GM23248 (cell line): ENCODE measurements at regions not wholly inside any gene's neighbourhood (a gene's known extent, or its start where the extent isn't known, plus 50 kb on each side); places are given as distances from the start of the nearest gene placed in this dataset.
A peak's percentile ranks its signal among the peaks of the same experiment; 100 is the strongest.
"Not testable (repeated sequence)": the region's sequence is repeated elsewhere in the genome, so short reads cannot be mapped to it uniquely, and the experiment has no call there.

Experiments
- DNase-seq: peaks from one replicate; pipeline ENCODE4 v3.0.0-alpha.2; 2015
- H2AFZ ChIP-seq: fragments of 200-600 bp; sonication (generic); 2 replicates; pipeline ENCODE4 v1.6.1; 2016; ENCODE audit warnings: antibody characterized with exemption
- H3F3A ChIP-seq: fragments of 200-600 bp; sonication (generic); 2 replicates; pipeline ENCODE4 v1.6.1; 2016; ENCODE audit warnings: mild to moderate bottlenecking, antibody characterized with exemption, mixed run types; ENCODE audit not compliant: insufficient read depth
- H3K27ac ChIP-seq: fragments of 200-600 bp; sonication (generic); 2 replicates; pipeline ENCODE4 v1.5.1; 2016; ENCODE audit warnings: mild to moderate bottlenecking
- H3K27me3 ChIP-seq: fragments of 200-600 bp; sonication (generic); replicated peaks from 2 replicates; pipeline ENCODE4 v1.6.1; 2016; ENCODE audit warnings: mild to moderate bottlenecking; ENCODE audit not compliant: insufficient read depth
- H3K36me3 ChIP-seq: fragments of 200-600 bp; sonication (generic); 2 replicates; pipeline ENCODE4 v1.6.1; 2016; ENCODE audit warnings: low read depth, mild to moderate bottlenecking
- H3K4me1 ChIP-seq: fragments of 200-600 bp; sonication (generic); 2 replicates; pipeline ENCODE4 v1.6.1; 2016; ENCODE audit warnings: mild to moderate bottlenecking; ENCODE audit not compliant: insufficient read depth
- H3K4me2 ChIP-seq: fragments of 200-600 bp; sonication (generic); one replicate; pipeline ENCODE4 v1.6.1; 2016; ENCODE audit warnings: mild to moderate bottlenecking; ENCODE audit not compliant: unreplicated experiment
- H3K4me3 ChIP-seq: fragments of 200-600 bp; sonication (generic); 2 replicates; pipeline ENCODE4 v1.5.1; 2016; ENCODE audit warnings: mild to moderate bottlenecking
- H3K79me2 ChIP-seq: fragments of 200-600 bp; sonication (generic); 2 replicates; pipeline ENCODE4 v1.6.1; 2016; ENCODE audit warnings: mild to moderate bottlenecking; ENCODE audit not compliant: insufficient read depth
- H3K9ac ChIP-seq: fragments of 200-600 bp; sonication (generic); 2 replicates; pipeline ENCODE4 v1.6.1; 2016; ENCODE audit warnings: mild to moderate bottlenecking
- H3K9me2 ChIP-seq: fragments of 200-600 bp; sonication (generic); 2 replicates; pipeline ENCODE4 v1.6.1; 2016; ENCODE audit warnings: mixed run types, mild to moderate bottlenecking, moderate library complexity; ENCODE audit not compliant: insufficient read depth
- H3K9me3 ChIP-seq: fragments of 200-600 bp; sonication (generic); one replicate; pipeline ENCODE4 v1.6.1; 2017; ENCODE audit warnings: low read depth
- H4K20me1 ChIP-seq: fragments of 200-600 bp; sonication (generic); 2 replicates; pipeline ENCODE4 v1.6.0; 2016; ENCODE audit not compliant: insufficient read depth
- EZH2 ChIP-seq: fragments of 200-600 bp; sonication (generic); IDR thresholded peaks from 2 replicates; pipeline ENCODE4 v1.6.1; 2018; ENCODE audit warnings: antibody characterized with exemption, mild to moderate bottlenecking; ENCODE audit not compliant: insufficient read depth, poor library complexity, severe bottlenecking
- EZH2phosphoT487 ChIP-seq: fragments of 200-600 bp; sonication (generic); IDR thresholded peaks from 2 replicates; pipeline ENCODE4 v1.6.1; 2018; ENCODE audit warnings: antibody characterized with exemption, moderate library complexity, mild to moderate bottlenecking, low read depth; ENCODE audit not compliant: insufficient read depth
- WGBS, 2 experiments: methylation state at CpG; one replicate each; pipeline ENCODE4 v1.1.6; 2015 to 2017; ENCODE audit warnings: low lambda C conversion rate in 2 of 2, low coverage in 1 of 2; ENCODE audit errors: missing lambda C conversion rate in 2 of 2; 5-methylcytosine and 5-hydroxymethylcytosine counted together
- in situ Hi-C: fragments of 300-500 bp; cut with MboI; formaldehyde crosslinking; loops from 2 replicates; pipeline ENCODE4 v1.15.0; 2020

DNA sequence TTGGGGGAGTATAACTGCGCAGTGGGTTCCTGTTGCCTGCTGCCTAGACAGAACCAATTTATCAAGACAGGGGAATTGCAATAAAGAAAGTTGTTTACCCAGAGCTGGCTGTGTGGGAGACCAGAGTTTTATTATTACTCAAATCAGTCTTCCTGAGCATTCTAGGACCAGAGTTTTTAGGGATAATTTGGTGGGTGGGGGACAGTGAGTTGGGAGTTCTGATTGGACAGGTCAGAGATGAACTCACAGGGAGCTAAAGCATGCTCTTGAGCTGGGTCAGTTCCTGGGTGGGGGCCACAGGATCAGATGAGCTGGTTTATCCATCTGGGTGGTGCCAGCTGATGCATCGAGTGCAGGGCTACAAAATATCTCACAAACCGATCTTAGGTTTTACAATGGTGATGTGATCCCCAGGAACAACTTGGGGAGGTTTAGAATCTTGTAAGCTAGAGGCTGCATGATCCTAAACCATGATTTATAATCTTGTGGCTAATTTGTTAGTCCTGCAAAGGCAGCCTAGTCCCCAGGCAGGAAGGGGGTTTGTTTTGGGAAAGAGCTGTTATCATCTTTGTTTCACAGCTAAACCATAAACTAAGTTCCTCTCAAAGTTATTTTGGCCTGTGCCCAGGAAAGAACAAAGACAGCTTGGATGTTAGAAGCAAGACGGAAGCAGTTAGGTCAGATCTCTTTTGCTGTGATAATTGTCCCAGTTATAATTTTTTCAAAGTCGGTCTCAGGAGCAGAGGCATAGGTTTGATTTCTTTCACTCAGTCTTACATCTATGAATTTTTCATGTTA is 146.8 kb downstream of the PPIAL4G start:
- H3K79me2 ChIP-seq, H3K9ac ChIP-seq, H3K36me3 ChIP-seq, H3K9me3 ChIP-seq, in situ Hi-C loops, H3K4me1 ChIP-seq, H3K9me2 ChIP-seq, H4K20me1 ChIP-seq, H3K27ac ChIP-seq, H3K27me3 ChIP-seq, H3K4me3 ChIP-seq: not testable (repeated sequence)
- peak; percentile 24 for DNase-seq
- WGBS, 2 experiments: 32 to 35% methylated on average over 5 of the region's 5 CpGs
- peak overlapping the region; percentile 8 for H3K4me2 ChIP-seq
- peak overlapping the region; percentile 21; the same call in 1 of the 2 replicates for H2AFZ ChIP-seq
- H3F3A ChIP-seq: peaks cover 27% of the 10 kb centered on the region

DNA sequence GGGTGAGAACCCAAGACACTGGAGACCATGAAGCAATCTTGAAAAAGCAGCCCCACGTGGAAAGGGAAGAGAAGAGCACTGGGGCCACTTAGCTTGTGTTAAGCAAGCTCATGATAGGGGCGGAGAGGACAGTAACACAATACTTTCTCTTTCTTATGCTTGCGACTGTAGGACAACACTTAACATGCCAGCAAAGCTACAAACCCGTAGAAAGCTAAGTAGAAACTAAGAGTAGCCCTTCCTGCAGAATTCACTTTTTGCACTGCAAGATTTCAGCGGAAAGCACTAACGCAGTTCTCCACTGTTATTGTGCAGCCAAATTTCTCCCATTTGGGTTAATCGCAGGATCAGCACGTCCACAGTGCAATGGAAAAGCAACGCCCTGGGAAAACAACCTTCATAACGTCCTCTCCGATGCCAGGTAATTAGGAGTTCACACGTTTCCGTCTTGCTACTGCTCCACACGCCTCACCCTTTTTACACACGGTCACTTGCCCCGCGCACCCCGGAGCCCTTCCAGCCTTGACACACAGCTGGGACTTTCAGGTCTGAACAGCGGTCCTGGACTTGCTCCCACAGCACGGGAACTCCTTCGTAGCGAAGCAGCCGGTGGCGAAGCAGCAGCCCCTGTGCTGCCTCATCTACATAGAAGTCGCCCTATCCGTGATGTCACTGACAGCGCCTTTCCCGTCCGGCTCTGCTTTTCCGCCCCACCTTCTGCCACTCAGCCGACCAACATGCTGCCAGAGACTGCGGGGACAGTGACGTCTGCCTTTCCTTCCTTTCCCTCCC is 148.6 kb downstream of the PPIAL4G start:
- H3K4me1 ChIP-seq: 0 out of 2 replicates have a peak, but pooled peaks cover 9% of the 10 kb centered on the region
- peak overlapping the region; percentile 77 for H3K4me3 ChIP-seq
- peak; percentile 79 for DNase-seq
- peaks cover 27% of the 10 kb centered on the region for H3F3A ChIP-seq
- H3K27me3 ChIP-seq: peaks cover 4% of the 10 kb centered on the region; the same call in 1 of the 2 replicates
- peak overlapping the region; percentile 94 for H2AFZ ChIP-seq
- H3K9ac ChIP-seq: peak overlapping the region; percentile 82
- H3K4me2 ChIP-seq: peak overlapping the region; percentile 89
- no peaks in the 10 kb centered on the region for H3K9me3 ChIP-seq
- H3K27ac ChIP-seq: peak overlapping the region; percentile 56
- H3K9me2 ChIP-seq: no peaks in the 10 kb centered on the region
- H3K79me2 ChIP-seq: no peaks in the 10 kb centered on the region
- in situ Hi-C loops: no loop called here
- 1% methylated on average over 32 to 33 of the region's 33 CpGs for WGBS, 2 experiments
- no peaks in the 10 kb centered on the region for H4K20me1 ChIP-seq
- TF ChIP-seq EZH2phosphoT487 (no peak), EZH2 (no peak)
- H3K36me3 ChIP-seq: no peaks in the 10 kb centered on the region

DNA sequence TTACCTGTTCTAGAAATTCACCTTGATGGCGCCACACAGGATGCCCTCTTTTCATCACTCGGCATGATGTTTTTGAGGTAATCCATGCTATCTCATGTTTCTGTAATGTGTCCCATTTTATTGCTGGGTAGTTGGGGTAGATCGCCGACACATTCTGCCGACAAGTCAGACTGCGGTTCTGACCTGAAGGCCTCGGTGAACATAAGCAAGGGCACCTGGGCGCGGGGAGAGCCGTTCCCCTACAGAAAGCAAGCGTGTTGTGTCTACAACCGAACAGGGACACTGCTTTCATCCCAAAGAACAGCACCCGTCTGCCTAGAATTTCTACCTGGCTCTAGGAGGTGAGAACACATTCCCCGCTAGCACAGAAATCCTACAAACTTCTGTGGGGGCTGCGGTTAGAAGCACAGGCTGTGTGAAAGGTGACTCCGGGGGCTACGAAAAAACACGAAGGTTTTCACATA is 149.2 kb downstream of the PPIAL4G start:
- H3K27me3 ChIP-seq: peaks cover 10% of the 10 kb centered on the region
- H4K20me1 ChIP-seq: no peaks in the 10 kb centered on the region
- H3K27ac ChIP-seq: peak overlapping the region; percentile 56
- H3K9me2 ChIP-seq: no peaks in the 10 kb centered on the region
- DNase-seq: no peak
- H3K9ac ChIP-seq: peak overlapping the region; percentile 82
- H3K4me2 ChIP-seq: peak overlapping the region; percentile 89
- TF ChIP-seq EZH2phosphoT487: no peak
- no peak for TF ChIP-seq EZH2
- H3F3A ChIP-seq: peaks cover 27% of the 10 kb centered on the region
- no peaks in the 10 kb centered on the region for H3K79me2 ChIP-seq
- in situ Hi-C loops: no loop called here
- 0 out of 2 replicates have a peak, but pooled peaks cover 9% of the 10 kb centered on the region for H3K4me1 ChIP-seq
- no peaks in the 10 kb centered on the region for H3K36me3 ChIP-seq
- WGBS, 2 experiments: 36 to 37% methylated on average over 18 of the region's 18 CpGs
- H3K4me3 ChIP-seq: peak overlapping the region; percentile 77
- H2AFZ ChIP-seq: peak overlapping the region; percentile 94
- H3K9me3 ChIP-seq: no peaks in the 10 kb centered on the region

DNA sequence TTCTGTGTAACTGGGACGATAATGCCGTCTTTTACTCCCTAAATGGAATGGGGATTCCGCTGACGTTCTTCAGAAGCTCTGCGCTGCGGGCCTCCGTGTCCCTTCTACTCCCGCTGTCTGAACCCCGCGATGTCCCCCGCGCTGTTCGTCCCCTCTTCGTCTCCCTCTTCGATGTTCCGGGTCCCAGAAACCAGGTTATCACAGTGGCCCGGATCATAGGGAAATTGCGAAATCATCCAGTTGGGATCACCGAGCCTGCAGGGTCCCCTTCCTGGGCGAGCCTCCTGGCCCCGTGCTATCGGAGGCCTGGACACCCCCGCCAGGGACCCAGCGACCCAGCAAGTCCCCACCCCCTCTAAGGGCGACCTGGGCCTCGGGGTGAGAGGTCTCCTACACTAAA is 154.2 kb downstream of the PPIAL4G start:
- Histone ChIP-seq H3K9ac (no peak overlapping the region), H3K79me2 (no peaks in the 10 kb centered on the region), H3K27ac (no peak overlapping the region), H3K4me3 (no peak overlapping the region), H4K20me1 (no peaks in the 10 kb centered on the region), H3K36me3 (no peaks in the 10 kb centered on the region), H3K4me2 (no peak overlapping the region), H2AFZ (no peak overlapping the region), H3K9me2 (no peaks in the 10 kb centered on the region), H3K9me3 (no peaks in the 10 kb centered on the region), H3K27me3 (peaks cover 11% of the 10 kb centered on the region), H3K4me1 (0 out of 2 replicates have a peak, but pooled peaks cover 2% of the 10 kb centered on the region), H3F3A (peaks cover 5% of the 10 kb centered on the region; the same call in 1 of the 2 replicates)
- in situ Hi-C loops: no loop called here
- 24 to 33% methylated on average over 17 to 26 of the region's 26 CpGs for WGBS, 2 experiments
- no peak for TF ChIP-seq EZH2
- no peak for DNase-seq

DNA sequence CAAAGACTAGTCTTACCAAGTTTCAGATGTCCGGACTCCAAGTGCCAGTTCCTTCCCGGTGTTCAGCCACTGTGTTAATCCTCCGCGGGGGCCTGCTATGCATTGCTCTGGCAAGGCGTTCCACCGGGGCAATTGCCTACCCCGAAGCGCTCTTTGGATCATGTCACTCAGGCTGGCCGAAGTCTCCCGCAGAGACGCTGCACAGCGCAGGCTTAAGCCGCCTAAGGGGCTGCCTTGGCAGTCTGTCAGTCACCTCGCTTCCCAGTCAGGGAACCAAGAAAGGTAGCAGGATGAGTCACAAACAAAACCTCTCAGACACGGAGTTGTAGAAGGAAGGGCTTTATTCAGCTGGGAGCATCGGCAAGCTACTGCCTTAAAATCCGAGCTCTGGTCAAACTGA is 158.1 kb downstream of the PPIAL4G start:
- H3K4me1 ChIP-seq, H4K20me1 ChIP-seq, H3K27ac ChIP-seq, H3K9ac ChIP-seq, H3K79me2 ChIP-seq, H3K36me3 ChIP-seq, H3K4me3 ChIP-seq, H3K4me2 ChIP-seq, in situ Hi-C loops, H3F3A ChIP-seq, H2AFZ ChIP-seq, H3K9me3 ChIP-seq, H3K9me2 ChIP-seq, DNase-seq: not testable (repeated sequence)
- peaks cover 11% of the 10 kb centered on the region for H3K27me3 ChIP-seq
- 75 to 77% methylated on average over 17 of the region's 17 CpGs for WGBS, 2 experiments

DNA sequence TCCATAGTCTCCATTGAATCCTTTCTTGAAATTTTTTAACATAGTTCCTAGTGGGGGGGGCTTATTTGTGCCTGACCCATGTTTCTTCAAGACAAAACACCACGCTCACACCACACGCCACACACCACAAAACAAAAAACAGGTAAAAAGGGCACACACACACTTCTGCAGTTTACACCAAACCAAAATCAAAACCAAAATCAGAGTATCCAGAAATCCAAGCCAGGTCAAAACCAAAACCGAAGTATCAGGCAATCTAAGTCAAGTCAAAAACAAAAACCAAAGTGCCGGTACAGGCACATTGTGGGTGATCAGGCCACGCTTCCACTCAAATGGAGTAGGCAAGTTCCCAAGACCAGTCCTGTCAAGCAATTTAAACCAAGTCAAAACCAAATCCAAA is 158.6 kb downstream of the PPIAL4G start:
- H3K4me3 ChIP-seq, DNase-seq, H3K27ac ChIP-seq, H3K27me3 ChIP-seq, H3K9ac ChIP-seq, in situ Hi-C loops, H3K4me1 ChIP-seq, H3K9me3 ChIP-seq, H3K4me2 ChIP-seq, H4K20me1 ChIP-seq, H3F3A ChIP-seq, H2AFZ ChIP-seq, H3K36me3 ChIP-seq, H3K79me2 ChIP-seq, H3K9me2 ChIP-seq: not testable (repeated sequence)
- WGBS, 2 experiments: 57 to 58% methylated on average over 5 of the region's 5 CpGs
